ENCODE measurements at regions not wholly inside any gene's neighbourhood (a gene's known extent, or its start where the extent isn't known, plus 50 kb on each side); places are given as distances from the start of the nearest gene placed in this dataset.
"Not testable (repeated sequence)": the region's sequence is repeated elsewhere in the genome, so short reads cannot be mapped to it uniquely, and the experiment has no call there.

- FAIRE-seq: no peak
Measured at GRCh38 chr5:71771191-71771590, 52.1 kb downstream of the CARTPT start.

- FAIRE-seq: peak; percentile 50
Measured at GRCh38 chr5:71778678-71779276, 59.7 kb downstream of the CARTPT start.

- FAIRE-seq: no peak
Measured at GRCh38 chr5:71780597-71780996, 61.5 kb downstream of the CARTPT start.

GRCh38 chr5:71782393-71782770 lies 63.3 kb downstream of the CARTPT start:
- FAIRE-seq: no peak

GRCh38 chr5:71782771-71783770 lies 64.0 kb downstream of the CARTPT start:
- FAIRE-seq: peak; percentile 80

- FAIRE-seq: no peak
Measured at GRCh38 chr5:71783891-71784290, 64.8 kb downstream of the CARTPT start.

GRCh38 chr5:71786337-71787055 lies 67.4 kb downstream of the CARTPT start:
- no peak for FAIRE-seq

GRCh38 chr5:71788794-71789193 lies 69.7 kb downstream of the CARTPT start:
- no peak for FAIRE-seq

- FAIRE-seq: no peak
Measured at GRCh38 chr5:71789746-71790145, 70.7 kb downstream of the CARTPT start.

GRCh38 chr5:71790433-71790832 lies 71.4 kb downstream of the CARTPT start:
- FAIRE-seq: no peak

- not testable (repeated sequence) for FAIRE-seq
Measured at GRCh38 chr5:71792041-71792440, 73.0 kb downstream of the CARTPT start.

GRCh38 chr5:71794061-71794695 lies 75.1 kb downstream of the CARTPT start:
- FAIRE-seq: no peak

GRCh38 chr5:71802673-71803072 lies 83.6 kb downstream of the CARTPT start:
- FAIRE-seq: no peak

- no peak for FAIRE-seq
Measured at GRCh38 chr5:71806711-71807110, 87.6 kb downstream of the CARTPT start.

GRCh38 chr5:71807909-71808308 lies 88.8 kb downstream of the CARTPT start:
- FAIRE-seq: no peak

GRCh38 chr5:71809446-71809845 lies 90.4 kb downstream of the CARTPT start:
- no peak for FAIRE-seq

GRCh38 chr5:71810023-71810422 lies 90.9 kb downstream of the CARTPT start:
- no peak for FAIRE-seq

- no peak for FAIRE-seq
Measured at GRCh38 chr5:71810471-71811195, 91.6 kb downstream of the CARTPT start.

- no peak for FAIRE-seq
Measured at GRCh38 chr5:71811779-71812178, 92.7 kb downstream of the CARTPT start.

GRCh38 chr5:71816307-71816706 lies 97.2 kb downstream of the CARTPT start:
- no peak for FAIRE-seq

GRCh38 chr5:71817891-71818290 lies 98.8 kb downstream of the CARTPT start:
- no peak for FAIRE-seq

GRCh38 chr5:71821029-71821428 lies 102.0 kb downstream of the CARTPT start:
- FAIRE-seq: no peak

All from G401.6 (cell line).